GM21367 (cell line): ENCODE measurements at regions not wholly inside any gene's neighbourhood (a gene's known extent, or its start where the extent isn't known, plus 50 kb on each side); places are given as distances from the start of the nearest gene placed in this dataset.

ENCODE experiments used
- ATAC-seq: cut with Tn5 transposase; IDR thresholded peaks from one replicate; pipeline ENCODE4 v1.9.1; 2021; ENCODE audit not compliant: unreplicated experiment

DNA sequence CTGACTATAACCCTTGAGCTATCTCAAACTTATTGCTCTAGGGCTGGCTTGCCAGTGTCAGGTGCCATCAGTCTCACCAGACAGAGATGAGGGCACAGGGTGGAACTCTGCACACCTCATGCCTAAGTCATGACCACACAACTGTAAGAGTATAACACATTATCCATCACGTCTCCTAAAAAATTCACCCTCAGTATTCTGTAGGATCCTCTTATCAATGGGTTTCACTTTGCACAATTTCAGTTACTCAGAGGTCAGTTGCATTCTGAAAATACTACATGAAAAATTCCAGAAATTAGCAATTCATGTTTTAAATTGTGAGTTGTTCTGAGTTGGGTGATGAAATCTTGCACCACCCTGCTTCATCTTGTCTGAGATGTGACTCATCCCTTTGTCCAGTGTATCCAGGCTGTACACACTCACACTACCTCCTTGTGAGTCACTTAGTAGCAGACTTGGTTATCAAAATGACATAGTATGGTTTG lies 690.9 kb upstream of the CDH18 start:
- ATAC-seq: no peak

DNA sequence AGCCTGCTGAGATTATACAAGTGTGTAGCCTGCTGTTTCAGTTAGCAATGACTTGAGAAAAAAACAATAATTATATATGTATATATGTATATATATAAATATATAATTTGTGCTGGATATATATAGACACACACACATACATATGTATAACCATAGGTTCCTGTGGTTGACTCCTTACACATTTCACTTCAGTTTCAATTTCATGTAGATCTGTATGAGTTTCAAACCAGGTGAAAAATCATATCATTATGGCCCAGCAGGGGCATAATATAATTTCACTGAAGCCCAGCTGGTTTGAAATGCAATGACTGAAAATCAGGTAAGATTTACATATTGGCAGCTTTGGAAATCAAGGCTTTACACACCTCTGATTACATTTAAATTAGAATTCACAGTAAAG lies 690.4 kb upstream of the CDH18 start:
- ATAC-seq: no peak

DNA sequence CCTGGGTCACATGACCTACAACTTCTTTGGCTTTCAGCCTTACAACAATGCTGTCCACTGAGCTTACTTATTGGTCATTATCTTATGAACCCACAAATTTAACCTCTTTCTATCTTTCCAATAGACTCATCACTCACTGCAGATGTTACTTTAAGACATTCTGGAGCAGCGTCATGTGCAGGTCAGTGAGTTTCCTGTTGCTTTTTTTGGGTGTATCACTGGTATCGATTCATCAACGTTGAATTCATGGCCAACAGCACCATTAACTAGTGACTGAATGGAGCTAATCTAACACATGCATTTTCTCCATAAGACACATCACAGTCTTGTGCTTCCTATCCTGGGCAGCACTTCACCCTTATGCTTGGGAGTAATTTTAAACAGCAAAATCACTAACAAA lies 672.6 kb upstream of the CDH18 start:
- no peak for ATAC-seq

DNA sequence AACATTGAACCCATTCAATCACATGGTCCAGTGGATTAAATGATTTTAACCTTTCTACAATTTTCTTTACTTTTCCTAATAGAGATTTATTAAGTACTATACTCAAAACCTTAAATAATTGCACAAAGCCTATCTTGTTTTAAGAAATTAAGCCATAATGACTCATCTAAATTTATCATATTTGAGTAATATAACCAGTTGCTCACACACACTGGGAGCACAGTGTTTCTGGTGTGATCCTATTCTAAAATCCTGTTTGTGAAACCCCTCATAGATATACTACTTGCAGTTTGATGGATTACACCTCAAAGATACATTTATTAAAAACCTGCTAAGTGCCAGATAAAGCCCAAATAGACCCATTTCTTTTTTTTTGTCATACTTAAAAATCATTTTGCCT lies 668.3 kb upstream of the CDH18 start:
- no peak for ATAC-seq

DNA sequence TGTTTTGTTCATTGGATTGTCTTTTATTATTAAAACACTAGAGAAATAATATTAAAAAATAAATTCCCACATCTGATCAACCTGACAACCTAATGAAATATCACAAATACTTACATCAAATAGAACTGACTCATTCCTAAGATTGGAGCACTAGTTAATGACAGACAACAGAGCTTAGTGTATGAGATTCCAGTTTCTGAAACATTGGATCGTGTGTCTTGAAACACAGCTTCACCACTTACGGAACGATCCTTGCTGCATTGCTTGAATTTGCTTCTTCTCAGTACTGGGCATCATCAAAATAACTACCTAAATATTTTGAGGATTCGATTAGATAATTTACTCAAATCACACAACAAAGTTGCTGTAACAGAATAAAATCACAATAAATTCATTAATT lies 667.2 kb upstream of the CDH18 start:
- ATAC-seq: no peak

DNA sequence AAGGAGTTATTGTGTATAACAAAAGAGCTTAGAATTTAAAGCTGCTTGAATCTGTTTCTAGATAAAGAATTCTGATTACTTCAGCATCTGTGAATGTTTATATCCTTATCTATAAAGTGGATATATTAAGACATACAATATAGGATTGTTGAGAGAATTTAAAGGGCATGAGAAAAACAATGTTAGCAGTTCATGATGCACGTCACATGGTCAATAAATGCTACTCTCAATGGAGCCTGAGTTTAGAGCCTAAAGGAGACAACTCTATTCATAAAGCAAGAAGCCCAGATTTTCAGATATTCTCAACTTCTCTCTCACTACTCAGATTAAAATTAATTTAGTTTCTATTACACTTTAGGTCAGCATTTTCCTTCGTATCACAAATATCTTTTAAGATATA lies 666.7 kb upstream of the CDH18 start:
- ATAC-seq: no peak

DNA sequence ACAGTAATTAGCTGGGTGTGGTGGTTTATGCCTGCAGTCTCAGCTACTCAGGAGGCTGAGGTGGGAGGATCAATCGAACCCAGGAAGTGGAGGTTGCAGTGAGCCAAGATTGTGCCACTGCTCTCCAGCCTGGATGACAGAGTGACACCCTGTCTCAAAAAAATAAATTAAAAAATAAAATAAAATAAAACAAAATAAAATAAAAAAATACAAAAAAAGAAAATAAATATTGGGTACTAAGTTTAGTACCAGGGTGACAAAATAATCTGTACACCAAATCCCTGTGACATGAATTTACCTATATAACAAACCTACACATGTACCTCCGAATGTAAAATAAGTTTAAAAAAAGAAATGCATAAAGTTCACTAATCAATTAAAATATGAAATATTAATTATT lies 666.0 kb upstream of the CDH18 start:
- no peak for ATAC-seq

DNA sequence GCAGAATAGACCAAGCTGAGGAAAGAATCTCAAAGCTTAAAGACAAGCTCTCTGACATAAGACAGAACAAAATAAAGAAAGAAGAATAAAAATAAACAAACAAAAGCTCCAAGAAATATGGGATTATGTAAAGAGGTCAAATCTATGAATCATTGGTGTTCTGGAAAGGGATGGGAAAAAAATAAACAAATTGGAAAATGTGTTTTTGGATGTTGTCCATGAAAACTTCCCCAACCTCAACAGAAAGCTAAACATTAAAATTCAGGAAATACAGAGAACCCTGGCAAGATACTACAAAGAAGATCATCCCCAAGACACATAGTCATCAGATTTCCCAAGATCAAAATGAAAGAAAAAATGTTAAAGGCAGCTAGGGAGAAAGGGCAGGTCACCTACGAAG lies 662.0 kb upstream of the CDH18 start:
- ATAC-seq: no peak

DNA sequence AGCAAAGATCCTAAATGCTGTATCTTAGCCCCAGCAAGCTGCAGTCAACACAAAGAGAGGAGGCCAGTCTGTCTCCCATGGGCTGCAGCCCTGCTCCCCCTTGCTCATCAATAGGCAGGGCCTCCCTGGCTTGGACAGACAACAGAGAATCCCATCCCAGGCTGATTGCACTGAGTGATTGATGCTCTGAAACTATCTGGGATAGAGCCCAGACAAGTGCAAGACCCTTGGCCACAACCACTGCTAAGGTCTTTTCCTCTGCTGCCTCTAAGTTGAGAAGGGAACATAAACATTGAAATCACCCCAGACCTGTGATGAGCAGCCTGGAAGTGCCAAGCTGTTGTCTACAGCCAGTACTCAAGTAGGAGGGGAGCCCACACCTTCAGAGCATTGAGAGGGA lies 661.0 kb upstream of the CDH18 start:
- ATAC-seq: no peak

DNA sequence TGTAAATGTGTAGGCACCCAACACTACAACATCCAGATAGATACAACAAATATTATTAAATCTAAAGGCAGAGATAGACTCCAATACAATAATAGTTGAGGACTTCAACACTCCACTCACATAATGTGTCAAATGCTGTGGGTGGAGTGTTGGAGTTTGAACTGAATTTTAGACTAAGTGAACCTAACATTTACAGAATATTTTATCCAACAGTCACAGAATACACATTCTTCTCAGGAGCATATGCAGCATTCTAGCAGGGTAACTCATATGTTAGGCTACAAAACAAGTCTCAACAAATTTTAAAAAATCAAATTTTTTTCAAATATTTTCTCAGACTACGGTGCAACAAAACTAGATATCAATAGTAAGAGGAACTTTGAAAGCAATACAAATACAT lies 648.7 kb upstream of the CDH18 start:
- no peak for ATAC-seq

DNA sequence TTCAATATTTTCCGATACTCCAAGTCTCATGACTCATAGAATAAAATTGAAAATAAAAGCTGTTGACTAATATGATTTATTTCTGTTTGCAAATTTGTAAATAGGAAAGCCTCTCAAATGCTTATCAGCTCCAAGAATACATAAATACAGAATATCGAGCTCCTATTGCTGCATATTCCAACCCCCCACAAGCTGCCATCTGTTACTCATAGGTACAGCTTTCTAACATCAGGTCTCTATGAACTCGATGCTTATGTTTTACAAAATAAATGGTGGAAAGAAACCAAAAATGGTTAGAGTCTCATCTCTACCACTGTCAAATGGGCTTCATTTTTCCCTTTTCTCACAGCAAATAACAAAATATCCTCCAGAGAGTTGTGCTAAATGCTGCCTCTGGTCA lies 631.6 kb upstream of the CDH18 start:
- ATAC-seq: no peak

DNA sequence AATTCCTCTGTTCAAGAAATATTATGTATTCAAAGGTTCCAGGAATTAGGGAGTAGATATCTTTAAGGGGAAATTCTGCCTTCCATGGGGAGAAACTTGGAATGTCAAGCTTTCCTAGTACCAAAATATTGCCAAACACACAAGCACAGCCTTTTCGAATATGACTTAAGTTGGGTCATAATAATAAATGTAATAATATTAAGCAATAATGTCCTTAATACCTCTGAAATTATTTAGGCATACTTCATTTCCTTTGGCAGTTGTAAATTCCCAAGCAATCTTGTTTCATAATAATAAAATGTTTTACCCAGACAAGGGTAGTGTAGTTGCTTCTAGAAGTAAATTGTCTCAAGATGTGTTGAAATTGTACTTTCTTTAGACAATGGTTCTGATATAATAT lies 630.3 kb upstream of the CDH18 start:
- no peak for ATAC-seq

DNA sequence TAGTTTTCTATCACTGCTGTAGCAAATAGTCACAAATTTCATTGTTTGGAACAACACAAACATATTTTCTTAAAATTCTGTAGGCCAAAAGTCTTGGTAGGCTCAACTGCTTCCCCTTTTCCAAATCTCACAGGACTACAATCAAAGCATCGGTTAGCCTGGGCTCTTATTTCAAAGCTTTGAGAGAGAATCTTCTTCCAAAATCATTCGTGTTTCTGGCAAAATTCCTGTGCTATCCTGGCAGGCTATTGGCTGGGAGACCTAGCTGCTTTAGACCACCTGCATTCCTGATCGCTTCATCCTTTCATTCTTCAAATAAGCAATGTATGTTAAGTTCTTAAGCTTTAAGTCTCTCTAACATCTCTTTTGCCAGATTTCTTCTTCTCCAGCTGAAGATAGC lies 629.8 kb upstream of the CDH18 start:
- no peak for ATAC-seq

DNA sequence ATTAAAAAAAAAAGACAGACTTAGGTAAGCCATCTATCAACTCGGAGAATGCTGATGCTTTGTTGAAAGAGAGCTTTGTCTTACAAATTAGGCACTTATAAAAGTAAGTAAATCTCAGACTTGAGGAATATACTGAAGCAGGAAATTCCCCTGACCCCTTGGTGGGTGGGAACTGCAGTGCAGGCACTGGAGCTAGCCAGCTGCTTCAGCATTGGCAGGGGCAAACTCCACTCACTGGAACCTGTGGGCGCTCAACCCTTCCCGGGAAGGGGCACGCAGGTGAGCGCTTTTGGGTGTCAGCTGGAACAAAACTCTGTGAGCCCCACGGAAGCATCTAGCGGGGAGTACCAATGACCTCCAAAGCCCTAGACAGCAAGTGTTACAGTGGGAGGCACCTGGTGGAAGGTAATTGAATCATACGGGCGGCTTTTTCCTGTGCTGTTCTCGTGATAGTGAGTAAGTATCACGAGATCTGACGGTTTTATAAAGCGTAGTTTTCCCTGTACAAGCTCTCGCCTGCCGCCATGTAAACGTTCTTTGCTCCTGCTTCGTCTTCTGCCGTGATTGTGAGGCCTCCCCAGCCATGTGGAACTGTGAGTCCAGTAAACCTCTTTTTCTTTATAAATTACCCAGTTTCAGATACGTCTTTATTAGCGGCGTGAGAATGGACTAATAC lies 628.0 kb upstream of the CDH18 start:
- no peak for ATAC-seq

DNA sequence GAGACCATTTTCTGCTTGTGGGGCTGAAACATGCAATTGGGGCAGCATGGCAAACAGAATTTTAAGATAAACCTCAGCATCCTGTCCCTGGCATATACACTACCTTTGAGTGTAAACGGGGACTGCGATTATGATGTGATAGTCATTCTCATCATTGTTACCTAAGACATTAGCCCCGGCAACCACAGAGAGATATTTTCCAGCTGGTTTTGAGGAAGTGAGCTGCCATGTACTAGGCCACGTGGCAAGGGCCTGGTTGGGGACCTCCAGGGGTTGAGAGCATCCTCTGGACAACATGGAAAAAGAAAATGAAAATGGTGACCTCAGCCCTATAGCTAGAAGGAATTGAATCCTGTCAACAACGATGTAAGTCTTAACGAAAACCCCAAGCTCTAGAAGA lies 623.6 kb upstream of the CDH18 start:
- ATAC-seq: no peak

DNA sequence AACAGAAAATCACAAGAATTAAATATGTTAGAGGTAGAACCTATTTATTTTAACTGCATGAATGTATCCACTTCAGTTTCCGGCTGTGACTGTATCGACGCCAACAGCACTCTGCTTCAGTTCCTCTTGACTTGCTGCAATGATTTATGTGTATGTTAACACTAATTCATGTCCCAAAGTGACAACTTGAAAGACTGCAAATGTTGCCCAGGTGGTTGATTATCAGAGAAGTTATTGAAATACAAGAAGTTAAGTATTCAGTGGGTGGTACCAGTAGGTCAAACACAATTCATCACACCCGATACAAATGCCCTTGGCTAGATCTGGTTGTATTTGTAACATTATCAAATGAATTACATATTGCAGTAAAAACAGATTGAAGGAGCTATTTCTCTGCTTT lies 622.7 kb upstream of the CDH18 start:
- ATAC-seq: no peak

DNA sequence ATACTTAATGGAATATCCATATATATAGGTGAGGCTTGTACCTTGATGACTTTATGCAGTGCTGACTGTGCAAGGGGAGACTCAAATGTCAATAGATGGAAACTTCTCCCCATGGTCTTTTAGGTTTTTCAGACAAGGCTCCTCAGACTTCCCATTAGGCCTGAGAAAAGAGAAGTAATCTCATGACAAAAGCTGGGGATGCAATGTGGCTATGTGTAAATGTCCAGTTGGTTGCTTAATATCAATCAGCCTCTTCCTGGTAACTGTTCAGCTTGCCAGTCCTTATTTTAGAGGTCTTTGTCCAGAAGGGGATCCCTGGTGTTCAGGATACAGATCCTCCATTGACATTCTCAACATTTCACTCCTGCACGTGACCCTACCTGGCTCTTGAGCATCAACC lies 621.1 kb upstream of the CDH18 start:
- ATAC-seq: no peak

DNA sequence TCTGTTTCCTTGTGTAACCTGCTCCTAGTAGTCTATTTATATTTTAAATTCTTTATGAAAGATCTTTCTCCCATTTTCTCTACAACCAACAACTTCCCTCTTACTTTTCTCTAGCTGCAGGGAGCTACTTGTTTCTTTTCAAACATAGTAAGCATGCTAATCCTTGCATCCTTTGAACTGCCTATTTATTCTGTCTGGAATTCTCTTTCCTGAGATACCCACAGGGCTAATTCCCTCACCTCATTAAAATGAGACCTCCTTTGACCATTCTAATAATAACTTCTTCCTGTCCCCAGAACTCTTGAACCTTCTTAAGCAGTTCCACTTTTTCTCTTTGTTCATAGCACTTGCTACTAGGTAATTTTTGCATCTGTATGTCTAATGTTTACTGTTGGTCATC lies 620.6 kb upstream of the CDH18 start:
- ATAC-seq: no peak

DNA sequence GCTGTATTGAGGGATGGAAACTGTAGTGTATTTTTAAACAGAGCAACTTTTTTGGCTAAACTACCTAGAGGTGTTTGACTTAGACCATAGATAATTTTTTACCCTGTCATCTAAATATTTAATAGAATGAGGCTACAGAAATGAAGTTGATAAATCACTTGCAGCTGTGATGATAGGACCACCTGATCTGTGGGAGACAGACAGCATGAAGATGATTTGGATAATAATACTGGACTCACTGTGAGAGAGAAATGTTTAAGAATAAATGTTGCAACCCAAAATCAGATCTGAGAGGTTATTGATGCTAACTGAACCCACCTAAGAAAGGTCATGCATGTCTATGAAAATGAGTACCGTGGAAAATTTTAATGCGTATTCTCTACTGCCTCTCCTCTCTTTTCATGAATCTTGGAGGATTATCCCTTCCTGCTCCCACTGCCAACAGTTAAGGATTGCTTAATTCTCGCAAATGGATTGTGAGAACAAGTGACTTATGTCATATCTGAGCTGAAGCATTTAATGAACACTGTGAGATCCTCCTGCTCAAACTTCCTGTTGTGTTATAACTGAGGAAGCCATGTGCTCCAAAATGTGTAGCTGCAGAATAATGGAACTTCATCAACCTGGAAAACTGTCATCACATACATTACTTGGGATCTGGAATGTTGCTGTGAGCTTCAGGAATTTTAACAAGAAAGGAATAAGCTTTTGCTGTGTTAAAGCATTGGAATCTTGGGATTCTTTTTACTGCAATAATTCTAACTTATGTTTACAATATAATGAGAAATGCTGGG lies 617.9 kb upstream of the CDH18 start:
- ATAC-seq: no peak

DNA sequence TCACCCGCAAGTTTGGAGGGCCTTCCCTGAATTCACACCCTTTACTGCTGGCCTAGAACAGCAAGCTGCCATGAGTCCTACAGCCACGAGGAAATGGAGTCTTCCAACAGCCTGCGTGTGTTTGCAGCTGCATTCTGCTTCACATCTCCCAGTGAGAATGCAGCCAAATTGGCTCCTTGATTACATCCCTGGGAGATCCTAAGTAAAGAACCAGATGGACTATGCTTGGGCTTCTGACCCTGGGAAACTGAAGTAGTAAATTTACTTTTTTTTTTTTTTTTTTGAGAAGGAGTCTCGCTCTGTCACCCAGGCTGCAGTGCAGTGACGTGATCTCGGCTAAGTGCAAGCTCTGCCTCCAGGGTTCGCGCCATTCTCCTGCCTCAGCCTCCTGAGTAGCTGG lies 617.0 kb upstream of the CDH18 start:
- no peak for ATAC-seq

DNA sequence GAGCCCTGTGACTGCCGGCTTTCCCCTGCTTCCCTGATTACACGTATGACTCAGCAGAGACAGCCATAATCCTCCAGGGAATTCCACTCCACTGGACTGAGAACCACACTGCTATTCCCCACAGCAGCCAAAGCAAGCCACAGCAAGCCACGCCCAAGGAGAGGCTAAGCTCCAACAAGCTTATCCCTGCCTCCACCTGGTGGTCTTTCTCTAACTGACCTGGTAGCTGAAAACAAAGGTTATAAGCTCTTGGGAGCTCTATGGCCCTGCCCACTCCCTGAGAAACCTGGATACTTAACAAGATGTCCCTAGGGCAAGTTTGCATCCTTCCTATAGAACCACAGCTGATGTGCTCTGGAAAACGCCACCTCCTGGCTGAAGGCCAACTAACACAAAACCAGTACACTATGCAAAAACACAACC lies 613.7 kb upstream of the CDH18 start:
- no peak for ATAC-seq

DNA sequence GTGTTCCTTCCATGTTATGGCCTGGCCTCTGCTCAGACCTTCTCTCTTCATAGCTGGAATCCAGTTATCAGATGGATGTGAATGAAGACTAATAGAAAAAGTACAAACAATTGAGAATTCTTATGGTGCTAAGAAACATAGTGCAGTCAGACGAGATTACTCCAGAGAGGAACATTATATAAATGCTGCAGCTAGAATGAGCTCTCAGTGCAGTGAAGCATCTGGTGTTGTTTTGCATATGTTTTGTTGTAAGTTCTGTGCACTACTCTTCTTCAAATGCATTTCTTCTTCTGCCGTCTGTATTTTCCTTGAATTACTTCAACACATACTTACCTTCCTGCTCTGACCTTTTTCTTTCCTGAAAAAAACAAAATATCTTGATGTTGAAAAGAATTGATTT lies 602.4 kb upstream of the CDH18 start:
- ATAC-seq: no peak

DNA sequence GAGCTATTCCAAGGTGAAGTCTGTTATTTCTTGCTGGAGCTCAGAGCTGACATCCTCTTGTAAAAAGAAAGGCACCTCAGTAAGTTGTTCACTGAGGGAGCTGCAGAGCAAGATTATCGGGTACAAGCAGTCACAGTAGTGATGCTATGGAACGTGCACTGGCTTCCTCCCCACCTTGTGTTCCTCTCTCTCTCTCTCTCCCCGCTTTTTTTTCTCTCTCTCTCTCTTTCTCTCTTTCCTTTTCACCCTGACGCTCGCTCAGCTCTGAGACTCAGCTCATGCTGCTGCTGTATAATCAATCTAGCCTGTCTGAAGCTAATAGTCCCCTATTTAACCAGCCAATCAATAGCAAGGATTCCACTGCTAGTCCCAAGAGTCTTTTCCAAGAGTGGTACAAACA lies 587.6 kb upstream of the CDH18 start:
- no peak for ATAC-seq
